CD4-positive, alpha-beta T cell (primary cell): ENCODE measurements at regions not wholly inside any gene's neighbourhood (a gene's known extent, or its start where the extent isn't known, plus 50 kb on each side); places are given as distances from the start of the nearest gene placed in this dataset.

Experiments
- ATAC-seq: fragments of 200-7000 bp; cut with Tn5 transposase; one replicate; pipeline ENCODE4 v1.10.0; 2022; ENCODE audit warnings: mild to moderate bottlenecking; ENCODE audit not compliant: poor library complexity
- CTCF ChIA-PET: fragments of 350-600 bp; sonication (Branson Sonifier 250); formaldehyde crosslinking; loops from one replicate; lab custom pipeline; 2021; ENCODE audit warnings: antibody characterized with exemption, inconsistent platforms; lab: Charles Lee
- POLR2A ChIA-PET: fragments of 350-600 bp; sonication (Branson Sonifier 250); formaldehyde crosslinking; loops from one replicate; lab custom pipeline; 2021; ENCODE audit warnings: antibody characterized with exemption, inconsistent platforms; lab: Charles Lee
- DNase-seq, 14 experiments: peaks; one replicate each; pipeline ENCODE4 v3.0.0-alpha.2; 2013 to 2020; ENCODE audit warnings: mixed read lengths in 2 of 14
- H3K27ac ChIP-seq, 2 donors: one replicate each; pipeline versions ENCODE4 v1.5.1 to v1.7.0; 2013; ENCODE audit warnings: low read length in 2 of 2, low read depth in 1 of 2, mild to moderate bottlenecking in 1 of 2
- H3K27me3 ChIP-seq, 2 experiments: 1 replicate in 1 of 2; 2 replicates in 1 of 2; pipeline versions ENCODE4 v1.6.1 to v1.7.0; 2013; ENCODE audit warnings: low read length in 2 of 2, control low read depth in 1 of 2, mild to moderate bottlenecking in 1 of 2, moderate library complexity in 1 of 2; ENCODE audit not compliant: insufficient read depth in 2 of 2, control insufficient read depth in 1 of 2
- H3K36me3 ChIP-seq: one replicate; pipeline ENCODE4 v1.6.1; 2013; ENCODE audit warnings: low read length, control low read depth; ENCODE audit not compliant: insufficient read depth
- H3K4me1 ChIP-seq: one replicate; pipeline ENCODE4 v1.6.1; 2013; ENCODE audit warnings: low read length, control low read depth; ENCODE audit not compliant: insufficient read depth
- H3K4me3 ChIP-seq: one replicate; pipeline ENCODE4 v1.5.1; 2013; ENCODE audit warnings: mild to moderate bottlenecking, low read length, moderate library complexity
- H3K9me3 ChIP-seq, 2 experiments: 1 replicate in 1 of 2; 2 replicates in 1 of 2; pipeline versions ENCODE4 v1.6.1 to v1.7.0; 2013; ENCODE audit warnings: low read length in 2 of 2, mild to moderate bottlenecking in 2 of 2, control low read depth in 1 of 2, moderate library complexity in 1 of 2; ENCODE audit not compliant: control insufficient read depth in 1 of 2, insufficient read depth in 1 of 2
- H3K27ac Mint-ChIP-seq: one replicate; pipeline ENCODE4 v1.8.0; 2020; ENCODE audit warnings: mixed read lengths
- H3K27me3 Mint-ChIP-seq: one replicate; pipeline ENCODE4 v1.8.0; 2021; ENCODE audit warnings: mixed read lengths
- H3K36me3 Mint-ChIP-seq: one replicate; pipeline ENCODE4 v1.8.0; 2021; ENCODE audit warnings: low read depth, mixed read lengths
- H3K4me1 Mint-ChIP-seq: one replicate; pipeline ENCODE4 v1.8.0; 2021; ENCODE audit warnings: low read depth, mixed read lengths
- H3K4me3 Mint-ChIP-seq: one replicate; pipeline ENCODE4 v1.8.0; 2020; ENCODE audit warnings: mild to moderate bottlenecking, mixed read lengths
- H3K9me3 Mint-ChIP-seq: one replicate; pipeline ENCODE4 v1.8.0; 2020; ENCODE audit warnings: mixed read lengths
- CTCF ChIP-seq: fragments of 200-600 bp; IDR thresholded peaks from one replicate; pipeline ENCODE4 v1.8.0; 2022; ENCODE audit warnings: antibody characterized with exemption, mild to moderate bottlenecking
- intact Hi-C, 2 experiments: fragments of 100-400 bp; cut with DNase I in 1 of 2; cut with micrococcal nuclease in 1 of 2; formaldehyde crosslinking; loops; one replicate each; pipeline versions ENCODE4 v1.15.1 to v1.9.0; 2023 to 2025; cut with DNase I, micrococcal nuclease

- ATAC-seq (no peak), DNase-seq (no peak)
- no peak overlapping the region for H3K27ac Mint-ChIP-seq
- no peaks in the 10 kb centered on the region for H3K9me3 Mint-ChIP-seq
- Histone ChIP-seq H3K27me3 (no peaks in the 10 kb centered on the region), H3K4me1 (no peaks in the 10 kb centered on the region), H3K36me3 (no peaks in the 10 kb centered on the region), H3K9me3 (no peaks in the 10 kb centered on the region), H3K27ac (no peak overlapping the region), H3K4me3 (no peak overlapping the region)
- H3K27me3 Mint-ChIP-seq: no peaks in the 10 kb centered on the region
- no peak overlapping the region for H3K4me3 Mint-ChIP-seq
- intact Hi-C loops: no loop called here
- TF ChIP-seq CTCF: no peak
- H3K4me1 Mint-ChIP-seq: no peaks in the 10 kb centered on the region
- CTCF ChIA-PET: no interaction called here
- POLR2A ChIA-PET: no interaction called here
- H3K36me3 Mint-ChIP-seq: no peaks in the 10 kb centered on the region
These were observed 145.7 kb upstream of the TRPC6 start for GRCh38 chr11:101729406-101730078.

- intact Hi-C loops: no loop called here
- no peak for TF ChIP-seq CTCF
- Histone ChIP-seq H3K27me3 (no peaks in the 10 kb centered on the region), H3K4me1 (no peaks in the 10 kb centered on the region), H3K27ac (no peak overlapping the region), H3K36me3 (no peaks in the 10 kb centered on the region), H3K4me3 (no peak overlapping the region), H3K9me3 (no peaks in the 10 kb centered on the region)
- Mint-ChIP-seq H3K4me3 (no peak overlapping the region), H3K9me3 (no peaks in the 10 kb centered on the region), H3K36me3 (no peaks in the 10 kb centered on the region), H3K27ac (no peak overlapping the region), H3K4me1 (no peaks in the 10 kb centered on the region), H3K27me3 (no peaks in the 10 kb centered on the region)
- CTCF ChIA-PET: no interaction called here
- no peak for DNase-seq
- POLR2A ChIA-PET: interaction anchor here (0.7 kb wide), 1 partner anchor 549 kb away, joined by 3 read pairs; no protein-coding TSS in a partner anchor
- ATAC-seq: no peak
These were observed 143.6 kb upstream of the TRPC6 start for GRCh38 chr11:101727451-101727850.

GRCh38 chr11:101726988-101727387 is 143.2 kb upstream of the TRPC6 start:
- Mint-ChIP-seq H3K9me3 (no peaks in the 10 kb centered on the region), H3K27me3 (no peaks in the 10 kb centered on the region), H3K4me1 (no peaks in the 10 kb centered on the region), H3K36me3 (no peaks in the 10 kb centered on the region), H3K27ac (no peak overlapping the region), H3K4me3 (no peak overlapping the region)
- DNase-seq (no peak), ATAC-seq (no peak)
- H3K36me3 ChIP-seq: no peaks in the 10 kb centered on the region
- no peak overlapping the region for H3K27ac ChIP-seq
- ChIA-PET CTCF (no interaction called here), POLR2A (no interaction called here)
- H3K4me1 ChIP-seq: no peaks in the 10 kb centered on the region
- H3K4me3 ChIP-seq: no peak overlapping the region
- TF ChIP-seq CTCF: no peak
- H3K9me3 ChIP-seq: no peaks in the 10 kb centered on the region
- H3K27me3 ChIP-seq: no peaks in the 10 kb centered on the region
- intact Hi-C loops: no loop called here
